BLaER1 treated with 17β-estradiol and CSF1 and Interleukin-3, amounts not matched to agents 10 nM and 100 nM (cell line): ENCODE measurements at regions not wholly inside any gene's neighbourhood (a gene's known extent, or its start where the extent isn't known, plus 50 kb on each side); places are given as distances from the start of the nearest gene placed in this dataset.

Experiments used
- H3K27ac ChIP-seq, 11 experiments: shearing (Covaris generic); formaldehyde crosslinking; 2 replicates each; pipeline ENCODE4 v1.8.1; 2022
- H3K27me3 ChIP-seq, 11 experiments: shearing (Covaris generic); formaldehyde crosslinking; 2 replicates each; pipeline ENCODE4 v1.8.1; 2022
- H3K36me3 ChIP-seq, 11 experiments: shearing (Covaris generic); formaldehyde crosslinking; 2 replicates each; pipeline ENCODE4 v1.8.1; 2022
- H3K4me1 ChIP-seq, 10 experiments: shearing (Covaris generic); formaldehyde crosslinking; 2 replicates each; pipeline ENCODE4 v1.8.1; 2022
- H3K4me2 ChIP-seq, 11 experiments: shearing (Covaris generic); formaldehyde crosslinking; 2 replicates each; pipeline ENCODE4 v1.8.1; 2022
- H3K4me3 ChIP-seq, 10 experiments: shearing (Covaris generic); formaldehyde crosslinking; 2 replicates each; pipeline ENCODE4 v1.8.1; 2022
- H3K9ac ChIP-seq, 11 experiments: shearing (Covaris generic); formaldehyde crosslinking; 2 replicates each; pipeline ENCODE4 v1.8.1; 2022
- H3K9me3 ChIP-seq, 11 experiments: shearing (Covaris generic); formaldehyde crosslinking; replicated peaks in 1 of 11; 2 replicates each; pipeline ENCODE4 v1.8.1; 2022
- H4K20me1 ChIP-seq, 11 experiments: shearing (Covaris generic); formaldehyde crosslinking; 2 replicates each; pipeline ENCODE4 v1.8.1; 2022
- Cebpa-rat ChIP-seq, 11 experiments: shearing (Covaris generic); IDR thresholded peaks; 2 replicates each; pipeline ENCODE4 v1.8.1; 2022

- Histone ChIP-seq H4K20me1 (no peaks in the 10 kb centered on the region), H3K27ac (no peak overlapping the region), H3K4me2 (no peak overlapping the region), H3K27me3 (no peaks in the 10 kb centered on the region), H3K4me3 (no peak overlapping the region), H3K36me3 (no peaks in the 10 kb centered on the region), H3K4me1 (no peaks in the 10 kb centered on the region), H3K9ac (no peak overlapping the region), H3K9me3 (no peaks in the 10 kb centered on the region)
- TF ChIP-seq Cebpa-rat (IDR thresholded peaks at IDR 0.05) = no peak
Measured at GRCh38 chr10:50936335-50936734, 50.9 kb upstream of the A1CF start.

GRCh38 chr10:50937230-50937907, 51.9 kb upstream of the A1CF start:
- Histone ChIP-seq H3K4me3 (no peak overlapping the region), H4K20me1 (no peaks in the 10 kb centered on the region), H3K4me1 (no peaks in the 10 kb centered on the region), H3K27ac (no peak overlapping the region), H3K27me3 (no peaks in the 10 kb centered on the region), H3K9ac (no peak overlapping the region), H3K4me2 (no peak overlapping the region), H3K9me3 (no peaks in the 10 kb centered on the region), H3K36me3 (no peaks in the 10 kb centered on the region)
- TF ChIP-seq Cebpa-rat (IDR thresholded peaks at IDR 0.05) = no peak

GRCh38 chr10:50941629-50942028, 56.2 kb upstream of the A1CF start:
- Histone ChIP-seq H4K20me1 (no peaks in the 10 kb centered on the region), H3K27me3 (no peaks in the 10 kb centered on the region), H3K4me3 (no peak overlapping the region), H3K9ac (no peak overlapping the region), H3K4me2 (no peak overlapping the region), H3K27ac (no peak overlapping the region), H3K36me3 (no peaks in the 10 kb centered on the region), H3K4me1 (peaks cover 0 to 13% (median 0%) of the 10 kb centered on the region in 10 experiments; a peak in 6 of 20 replicates), H3K9me3 (no peaks in the 10 kb centered on the region)
- TF ChIP-seq Cebpa-rat (IDR thresholded peaks at IDR 0.05) = no peak

- H3K36me3 ChIP-seq = no peaks in the 10 kb centered on the region
- no peak overlapping the region for H3K4me3 ChIP-seq
- H3K9me3 ChIP-seq = no peaks in the 10 kb centered on the region
- H3K4me1 ChIP-seq = peaks cover 0 to 13% (median 0%) of the 10 kb centered on the region in 10 experiments; a peak in 6 of 20 replicates
- no peaks in the 10 kb centered on the region for H4K20me1 ChIP-seq
- H3K27me3 ChIP-seq = no peaks in the 10 kb centered on the region
- no peak for TF ChIP-seq Cebpa-rat (IDR thresholded peaks at IDR 0.05)
- H3K27ac ChIP-seq = no peak overlapping the region
- no peak overlapping the region for H3K4me2 ChIP-seq
- H3K9ac ChIP-seq = no peak overlapping the region
Measured at GRCh38 chr10:50946991-50947781, 61.8 kb upstream of the A1CF start.

GRCh38 chr10:50951365-50951764, 65.9 kb upstream of the A1CF start:
- Histone ChIP-seq H3K9ac (no peak overlapping the region), H3K4me2 (no peak overlapping the region), H3K27ac (no peak overlapping the region), H3K4me1 (no peaks in the 10 kb centered on the region), H3K27me3 (no peaks in the 10 kb centered on the region), H4K20me1 (no peaks in the 10 kb centered on the region), H3K36me3 (no peaks in the 10 kb centered on the region), H3K4me3 (no peak overlapping the region), H3K9me3 (no peaks in the 10 kb centered on the region)
- no peak for TF ChIP-seq Cebpa-rat (IDR thresholded peaks at IDR 0.05)

GRCh38 chr10:50961297-50961696, 75.9 kb upstream of the A1CF start:
- Histone ChIP-seq H3K4me1 (no peaks in the 10 kb centered on the region), H3K9ac (no peak overlapping the region), H3K27me3 (no peaks in the 10 kb centered on the region), H3K4me3 (no peak overlapping the region), H3K9me3 (peaks cover 4 to 12% (median 8%) of the 10 kb centered on the region in 11 experiments; a peak in 14 of 22 replicates), H3K27ac (no peak overlapping the region), H3K36me3 (no peaks in the 10 kb centered on the region), H4K20me1 (no peaks in the 10 kb centered on the region), H3K4me2 (no peak overlapping the region)
- no peak for TF ChIP-seq Cebpa-rat (IDR thresholded peaks at IDR 0.05)

GRCh38 chr10:50963063-50963462, 77.6 kb upstream of the A1CF start:
- Histone ChIP-seq H3K9ac (no peak overlapping the region), H4K20me1 (no peaks in the 10 kb centered on the region), H3K4me1 (no peaks in the 10 kb centered on the region), H3K36me3 (no peaks in the 10 kb centered on the region), H3K4me3 (no peak overlapping the region), H3K9me3 (peaks cover 4 to 12% (median 8%) of the 10 kb centered on the region in 11 experiments; a peak in 14 of 22 replicates), H3K27ac (no peak overlapping the region), H3K27me3 (no peaks in the 10 kb centered on the region), H3K4me2 (no peak overlapping the region)
- no peak for TF ChIP-seq Cebpa-rat (IDR thresholded peaks at IDR 0.05)

- H3K9ac ChIP-seq = no peak overlapping the region
- no peaks in the 10 kb centered on the region for H3K36me3 ChIP-seq
- no peak overlapping the region for H3K4me2 ChIP-seq
- H3K4me1 ChIP-seq = no peaks in the 10 kb centered on the region
- no peaks in the 10 kb centered on the region for H3K27me3 ChIP-seq
- H3K4me3 ChIP-seq = no peak overlapping the region
- no peak overlapping the region for H3K27ac ChIP-seq
- peaks cover 4 to 10% (median 8%) of the 10 kb centered on the region in 11 experiments; a peak in 14 of 22 replicates for H3K9me3 ChIP-seq
- H4K20me1 ChIP-seq = no peaks in the 10 kb centered on the region
- TF ChIP-seq Cebpa-rat (IDR thresholded peaks at IDR 0.05) = no peak
Measured at GRCh38 chr10:50968386-50969091, 83.1 kb upstream of the A1CF start.

- Histone ChIP-seq H3K9ac (no peak overlapping the region), H3K4me2 (no peak overlapping the region), H3K4me1 (no peaks in the 10 kb centered on the region), H3K36me3 (no peaks in the 10 kb centered on the region), H3K9me3 (no peaks in the 10 kb centered on the region), H3K27ac (no peak overlapping the region), H3K27me3 (no peaks in the 10 kb centered on the region), H3K4me3 (no peak overlapping the region), H4K20me1 (no peaks in the 10 kb centered on the region)
- TF ChIP-seq Cebpa-rat (IDR thresholded peaks at IDR 0.05) = no peak
Measured at GRCh38 chr10:50972591-50972990, 87.2 kb upstream of the A1CF start.
